ENCODE measurements at regions not wholly inside any gene's neighbourhood (a gene's known extent, or its start where the extent isn't known, plus 50 kb on each side); places are given as distances from the start of the nearest gene placed in this dataset.

DNA sequence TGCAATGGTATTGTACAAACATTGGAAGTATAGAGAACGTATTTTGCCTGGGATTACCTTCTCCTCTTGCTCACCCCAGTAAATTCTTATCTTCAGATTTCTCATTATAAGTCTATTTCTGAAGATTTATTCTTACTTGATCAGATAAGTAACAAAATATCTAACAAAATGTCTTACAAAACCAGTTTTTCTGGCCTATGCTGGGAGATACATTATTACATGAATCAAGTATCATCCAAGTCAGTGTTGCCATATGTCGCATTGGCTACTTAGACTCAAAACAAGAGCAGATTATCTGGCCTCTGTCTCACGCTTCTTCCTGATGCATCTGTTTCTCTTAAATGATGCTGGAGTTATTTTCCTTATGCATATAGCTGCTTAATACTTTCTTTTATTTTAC, 408.5 kb downstream of the CCER1 start:
- RAD21 ChIA-PET (ENCODE audit: unreplicated experiment), result interaction anchor here (0.7 kb wide), 2 partner anchors 32 to 67 kb away, joined by 3 read pairs; no protein-coding TSS in a partner anchor
- Histone ChIP-seq H3K9me3 (replicated peaks; ENCODE audit: control insufficient read depth, insufficient read depth, low read length) (no peaks in the 10 kb centered on the region), H3K27ac (ENCODE audit: control insufficient read depth, insufficient read depth) (no peak overlapping the region), H3K4me1 (ENCODE audit: control insufficient read depth, insufficient read depth, low read length) (no peaks in the 10 kb centered on the region), H3K9ac (ENCODE audit: control insufficient read depth, insufficient read depth, low read length) (no peak overlapping the region), H3K4me3 (no peak overlapping the region), H4K20me1 (ENCODE audit: control insufficient read depth, insufficient read depth) (no peaks in the 10 kb centered on the region), H3K27me3 (replicated peaks in 1 of 2; ENCODE audit: control insufficient read depth in 2 of 2, insufficient read depth in 2 of 2, low read length in 1 of 2) (no peaks in the 10 kb centered on the region), H2AFZ (ENCODE audit: control insufficient read depth, low read depth, low read length) (no peak overlapping the region), H3K4me2 (ENCODE audit: control insufficient read depth, insufficient read depth) (no peak overlapping the region), H3K36me3 (ENCODE audit: control insufficient read depth in 2 of 2, insufficient read depth in 2 of 2, low read length in 1 of 2) (no peaks in the 10 kb centered on the region), H3K79me2 (ENCODE audit: control insufficient read depth, insufficient read depth, low read length) (no peaks in the 10 kb centered on the region)
- no TSS peak for BruUV-seq (replicated peaks)
- 47% methylated on average over 3 of the region's 3 CpGs for WGBS (ENCODE audit: insufficient coverage, insufficient replicate concordance, low lambda C conversion rate, missing lambda C conversion rate)
- intact Hi-C loops (cut with micrococcal nuclease; ENCODE audit: unreplicated experiment) (no loop called here), in situ Hi-C loops (cut with MboI) (no loop called here)
- no peak for TF ChIP-seq ZNF217 (IDR thresholded peaks at IDR 0.05)
- TF ChIP-seq TARDBP (IDR thresholded peaks at IDR 0.05; ENCODE audit: borderline replicate concordance), result no peak
- no peak for TF ChIP-seq HDAC2 (IDR thresholded peaks at IDR 0.05)
- no peak for TF ChIP-seq SMARCA5 (IDR thresholded peaks at IDR 0.05)
- no peak for TF ChIP-seq STAT1 (conservative IDR thresholded peaks at IDR 0.05)
- TF ChIP-seq, protein P1, sequence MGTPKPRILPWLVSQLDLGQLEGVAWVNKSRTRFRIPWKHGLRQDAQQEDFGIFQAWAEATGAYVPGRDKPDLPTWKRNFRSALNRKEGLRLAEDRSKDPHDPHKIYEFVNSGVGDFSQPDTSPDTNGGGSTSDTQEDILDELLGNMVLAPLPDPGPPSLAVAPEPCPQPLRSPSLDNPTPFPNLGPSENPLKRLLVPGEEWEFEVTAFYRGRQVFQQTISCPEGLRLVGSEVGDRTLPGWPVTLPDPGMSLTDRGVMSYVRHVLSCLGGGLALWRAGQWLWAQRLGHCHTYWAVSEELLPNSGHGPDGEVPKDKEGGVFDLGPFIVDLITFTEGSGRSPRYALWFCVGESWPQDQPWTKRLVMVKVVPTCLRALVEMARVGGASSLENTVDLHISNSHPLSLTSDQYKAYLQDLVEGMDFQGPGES (IDR thresholded peaks at IDR 0.05), result no peak
- no peak for ATAC-seq
- FAIRE-seq, result no peak
- CTCF ChIA-PET, result no interaction called here
- POLR2A ChIA-PET, result interaction anchor here (0.6 kb wide), 1 partner anchor 26 kb away, joined by 4 read pairs; no protein-coding TSS in a partner anchor
- DNase-seq (ENCODE audit: low read depth, low spot score), result no peak
- SMC1A ChIA-PET (ENCODE audit: uncharacterized antibody, unreplicated experiment), result no interaction called here

DNA sequence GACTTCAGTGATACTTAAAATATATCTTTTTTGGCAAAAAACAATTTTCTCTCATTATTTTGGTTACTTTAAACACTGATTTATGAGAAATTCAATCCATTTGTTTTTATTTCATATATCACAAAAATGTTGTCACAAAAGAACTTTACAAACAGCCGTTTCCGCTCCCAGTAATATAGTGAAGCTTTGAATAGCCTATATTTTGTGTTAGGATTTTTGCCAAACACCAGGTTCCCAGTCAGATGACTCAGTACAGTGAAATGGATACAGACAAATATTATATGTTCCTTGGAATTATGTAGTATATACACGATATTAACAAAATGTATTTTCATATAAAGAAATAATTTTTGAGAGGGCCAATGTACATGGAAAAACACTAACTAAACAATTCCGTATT, 411.1 kb downstream of the CCER1 start:
- CTCF ChIA-PET, result no interaction called here
- DNase-seq (ENCODE audit: low read depth, low spot score) (no peak), FAIRE-seq (no peak), ATAC-seq (no peak)
- Histone ChIP-seq H4K20me1 (ENCODE audit: control insufficient read depth, insufficient read depth) (no peaks in the 10 kb centered on the region), H3K9me3 (replicated peaks; ENCODE audit: control insufficient read depth, insufficient read depth, low read length) (no peaks in the 10 kb centered on the region), H3K4me2 (ENCODE audit: control insufficient read depth, insufficient read depth) (no peak overlapping the region), H3K4me3 (no peak overlapping the region), H3K4me1 (ENCODE audit: control insufficient read depth, insufficient read depth, low read length) (no peaks in the 10 kb centered on the region), H3K9ac (ENCODE audit: control insufficient read depth, insufficient read depth, low read length) (no peak overlapping the region), H3K36me3 (ENCODE audit: control insufficient read depth in 2 of 2, insufficient read depth in 2 of 2, low read length in 1 of 2) (no peaks in the 10 kb centered on the region), H3K27me3 (replicated peaks in 1 of 2; ENCODE audit: control insufficient read depth in 2 of 2, insufficient read depth in 2 of 2, low read length in 1 of 2) (no peaks in the 10 kb centered on the region), H3K79me2 (ENCODE audit: control insufficient read depth, insufficient read depth, low read length) (no peaks in the 10 kb centered on the region), H3K27ac (ENCODE audit: control insufficient read depth, insufficient read depth) (no peak overlapping the region), H2AFZ (ENCODE audit: control insufficient read depth, low read depth, low read length) (no peak overlapping the region)
- intact Hi-C loops (cut with micrococcal nuclease; ENCODE audit: unreplicated experiment), result no loop called here
- WGBS (ENCODE audit: insufficient coverage, insufficient replicate concordance, low lambda C conversion rate, missing lambda C conversion rate), result 31% methylated on average over 4 of the region's 4 CpGs
- POLR2A ChIA-PET, result no interaction called here
- RAD21 ChIA-PET (ENCODE audit: unreplicated experiment), result no interaction called here
- no TSS peak for BruUV-seq (replicated peaks)
- SMC1A ChIA-PET (ENCODE audit: uncharacterized antibody, unreplicated experiment), result interaction anchor here (1.0 kb wide), 1 partner anchor 29 kb away, joined by 3 read pairs; no protein-coding TSS in a partner anchor
- in situ Hi-C loops (cut with MboI), result no loop called here
- TF ChIP-seq HCFC1 (IDR thresholded peaks at IDR 0.05; ENCODE audit: low read length) (no peak), TCF12 (IDR thresholded peaks at IDR 0.05; ENCODE audit: low read depth, low read length) (no peak), ZNF622 (IDR thresholded peaks at IDR 0.05) (no peak), RELA (IDR thresholded peaks at IDR 0.05; ENCODE audit: borderline replicate concordance, partially characterized antibody) (no peak), MYB (IDR thresholded peaks at IDR 0.05; ENCODE audit: borderline replicate concordance, low read depth, low read length) (no peak), ETV6 (conservative IDR thresholded peaks at IDR 0.05 in 1 of 2, IDR thresholded peaks at IDR 0.05 in 1 of 2; ENCODE audit: borderline replicate concordance in 1 of 2, low read depth in 1 of 2) (no peak), RBBP5 (conservative IDR thresholded peaks at IDR 0.05) (no peak)
- TF ChIP-seq, protein P2, sequence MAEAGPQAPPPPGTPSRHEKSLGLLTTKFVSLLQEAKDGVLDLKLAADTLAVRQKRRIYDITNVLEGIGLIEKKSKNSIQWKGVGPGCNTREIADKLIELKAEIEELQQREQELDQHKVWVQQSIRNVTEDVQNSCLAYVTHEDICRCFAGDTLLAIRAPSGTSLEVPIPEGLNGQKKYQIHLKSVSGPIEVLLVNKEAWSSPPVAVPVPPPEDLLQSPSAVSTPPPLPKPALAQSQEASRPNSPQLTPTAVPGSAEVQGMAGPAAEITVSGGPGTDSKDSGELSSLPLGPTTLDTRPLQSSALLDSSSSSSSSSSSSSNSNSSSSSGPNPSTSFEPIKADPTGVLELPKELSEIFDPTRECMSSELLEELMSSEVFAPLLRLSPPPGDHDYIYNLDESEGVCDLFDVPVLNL (IDR thresholded peaks at IDR 0.05; ENCODE audit: low read depth, low read length), result no peak
- TF ChIP-seq, protein P3, sequence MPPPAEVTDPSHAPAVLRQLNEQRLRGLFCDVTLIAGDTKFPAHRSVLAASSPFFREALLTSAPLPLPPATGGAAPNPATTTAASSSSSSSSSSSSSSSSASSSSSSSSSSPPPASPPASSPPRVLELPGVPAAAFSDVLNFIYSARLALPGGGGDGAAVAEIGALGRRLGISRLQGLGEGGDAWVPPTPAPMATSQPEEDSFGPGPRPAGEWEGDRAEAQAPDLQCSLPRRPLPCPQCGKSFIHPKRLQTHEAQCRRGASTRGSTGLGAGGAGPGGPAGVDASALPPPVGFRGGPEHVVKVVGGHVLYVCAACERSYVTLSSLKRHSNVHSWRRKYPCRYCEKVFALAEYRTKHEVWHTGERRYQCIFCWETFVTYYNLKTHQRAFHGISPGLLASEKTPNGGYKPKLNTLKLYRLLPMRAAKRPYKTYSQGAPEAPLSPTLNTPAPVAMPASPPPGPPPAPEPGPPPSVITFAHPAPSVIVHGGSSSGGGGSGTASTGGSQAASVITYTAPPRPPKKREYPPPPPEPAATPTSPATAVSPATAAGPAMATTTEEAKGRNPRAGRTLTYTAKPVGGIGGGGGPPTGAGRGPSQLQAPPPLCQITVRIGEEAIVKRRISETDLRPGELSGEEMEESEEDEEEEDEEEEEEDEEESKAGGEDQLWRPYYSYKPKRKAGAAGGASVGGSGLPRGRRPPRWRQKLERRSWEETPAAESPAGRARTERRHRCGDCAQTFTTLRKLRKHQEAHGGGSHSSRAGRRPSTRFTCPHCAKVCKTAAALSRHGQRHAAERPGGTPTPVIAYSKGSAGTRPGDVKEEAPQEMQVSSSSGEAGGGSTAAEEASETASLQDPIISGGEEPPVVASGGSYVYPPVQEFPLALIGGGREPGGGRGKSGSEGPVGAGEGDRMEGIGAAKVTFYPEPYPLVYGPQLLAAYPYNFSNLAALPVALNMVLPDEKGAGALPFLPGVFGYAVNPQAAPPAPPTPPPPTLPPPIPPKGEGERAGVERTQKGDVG (CRISPR knock-in tag; IDR thresholded peaks at IDR 0.05), result no peak

Data from GM12878 (cell line).